NOMO-1 treated with DMSO at 0.1 percent for 48 hours (cell line): ENCODE measurements at regions not wholly inside any gene's neighbourhood (a gene's known extent, or its start where the extent isn't known, plus 50 kb on each side); places are given as distances from the start of the nearest gene placed in this dataset.

Source experiments
- DNase-seq: peaks from one replicate; lab custom pipeline; 2025; ENCODE audit not compliant: unreplicated experiment; lab: John Stamatoyannopoulos, UW

- no peak for DNase-seq
Measured at GRCh38 chr2:22993250-22993649, 391.7 kb upstream of the KLHL29 start.

GRCh38 chr2:22995576-22995975 lies 389.4 kb upstream of the KLHL29 start:
- no peak for DNase-seq

- DNase-seq = no peak
Measured at GRCh38 chr2:22996911-22997310, 388.1 kb upstream of the KLHL29 start.

GRCh38 chr2:22998359-22998758 lies 386.6 kb upstream of the KLHL29 start:
- no peak for DNase-seq

- no peak for DNase-seq
Measured at GRCh38 chr2:22999951-23000350, 385.0 kb upstream of the KLHL29 start.

- DNase-seq = no peak
Measured at GRCh38 chr2:23002234-23002633, 382.7 kb upstream of the KLHL29 start.

- no peak for DNase-seq
Measured at GRCh38 chr2:23005469-23005868, 379.5 kb upstream of the KLHL29 start.

- DNase-seq = no peak
Measured at GRCh38 chr2:23007631-23008235, 377.2 kb upstream of the KLHL29 start.

GRCh38 chr2:23008440-23008839 lies 376.5 kb upstream of the KLHL29 start:
- DNase-seq = no peak

GRCh38 chr2:23008951-23009350 lies 376.0 kb upstream of the KLHL29 start:
- DNase-seq = no peak

- DNase-seq = no peak
Measured at GRCh38 chr2:23009545-23010149, 375.3 kb upstream of the KLHL29 start.

- DNase-seq = no peak
Measured at GRCh38 chr2:23012499-23012898, 372.5 kb upstream of the KLHL29 start.

GRCh38 chr2:23015651-23016200 lies 369.3 kb upstream of the KLHL29 start:
- no peak for DNase-seq

GRCh38 chr2:23019476-23019875 lies 365.5 kb upstream of the KLHL29 start:
- no peak for DNase-seq

GRCh38 chr2:23020659-23021058 lies 364.3 kb upstream of the KLHL29 start:
- no peak for DNase-seq

- DNase-seq = no peak
Measured at GRCh38 chr2:23021311-23022120, 363.5 kb upstream of the KLHL29 start.

- DNase-seq = no peak
Measured at GRCh38 chr2:23023722-23024121, 361.3 kb upstream of the KLHL29 start.

GRCh38 chr2:23026671-23027070 lies 358.3 kb upstream of the KLHL29 start:
- DNase-seq = no peak

- DNase-seq = no peak
Measured at GRCh38 chr2:23027396-23027795, 357.6 kb upstream of the KLHL29 start.

GRCh38 chr2:23028106-23028505 lies 356.9 kb upstream of the KLHL29 start:
- DNase-seq = no peak

- no peak for DNase-seq
Measured at GRCh38 chr2:23029111-23029510, 355.9 kb upstream of the KLHL29 start.

GRCh38 chr2:23029951-23030350 lies 355.0 kb upstream of the KLHL29 start:
- DNase-seq = no peak
